GM06990 (cell line): ENCODE measurements at regions not wholly inside any gene's neighbourhood (a gene's known extent, or its start where the extent isn't known, plus 50 kb on each side); places are given as distances from the start of the nearest gene placed in this dataset.

Source experiments
- DNase-seq: peaks from one replicate; pipeline ENCODE4 v3.0.0-alpha.2; 2011; ENCODE audit not compliant: insufficient read length; ENCODE audit errors: extremely low read depth
- H3K27me3 ChIP-seq: replicated peaks from 2 replicates; pipeline ENCODE4 v1.6.0; 2011; ENCODE audit warnings: low read length; ENCODE audit not compliant: control insufficient read depth, insufficient read depth
- H3K36me3 ChIP-seq: 2 replicates; pipeline ENCODE4 v1.5.1; 2011; ENCODE audit warnings: low read length; ENCODE audit not compliant: control insufficient read depth, insufficient read depth
- H3K4me3 ChIP-seq: replicated peaks from 2 replicates; pipeline ENCODE4 v1.5.1; 2011; ENCODE audit warnings: low read depth, mild to moderate bottlenecking, control low read depth, low read length
- CTCF ChIP-seq: IDR thresholded peaks from 2 replicates; pipeline ENCODE4 v1.5.1; 2011; ENCODE audit warnings: low read length, control low read depth, mild to moderate bottlenecking, inconsistent platforms; ENCODE audit not compliant: insufficient read depth, poor library complexity, severe bottlenecking

DNA sequence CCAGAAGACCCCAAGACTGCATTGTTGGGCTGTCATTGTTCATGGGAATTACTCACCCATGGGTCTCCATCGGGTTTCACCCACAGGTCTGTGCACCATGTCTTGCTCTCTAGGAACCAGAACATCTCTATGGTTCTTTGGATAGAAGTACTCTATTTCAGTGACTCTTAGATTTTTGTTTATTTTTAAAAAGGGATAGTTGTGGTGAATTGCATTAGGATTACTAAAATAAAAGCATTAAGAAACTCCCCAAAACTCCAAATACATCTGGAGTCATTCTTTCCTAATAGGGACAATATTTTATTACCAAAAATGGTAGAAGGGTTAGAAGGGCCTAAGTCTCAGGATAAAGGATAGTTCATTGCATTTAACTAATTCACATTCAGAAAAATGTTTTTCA, 166.9 kb upstream of the TNFAIP3 start:
- H3K4me3 ChIP-seq: no peak overlapping the region
- no peak for DNase-seq
- no peak for TF ChIP-seq CTCF
- no peaks in the 10 kb centered on the region for H3K36me3 ChIP-seq
- no peaks in the 10 kb centered on the region for H3K27me3 ChIP-seq

DNA sequence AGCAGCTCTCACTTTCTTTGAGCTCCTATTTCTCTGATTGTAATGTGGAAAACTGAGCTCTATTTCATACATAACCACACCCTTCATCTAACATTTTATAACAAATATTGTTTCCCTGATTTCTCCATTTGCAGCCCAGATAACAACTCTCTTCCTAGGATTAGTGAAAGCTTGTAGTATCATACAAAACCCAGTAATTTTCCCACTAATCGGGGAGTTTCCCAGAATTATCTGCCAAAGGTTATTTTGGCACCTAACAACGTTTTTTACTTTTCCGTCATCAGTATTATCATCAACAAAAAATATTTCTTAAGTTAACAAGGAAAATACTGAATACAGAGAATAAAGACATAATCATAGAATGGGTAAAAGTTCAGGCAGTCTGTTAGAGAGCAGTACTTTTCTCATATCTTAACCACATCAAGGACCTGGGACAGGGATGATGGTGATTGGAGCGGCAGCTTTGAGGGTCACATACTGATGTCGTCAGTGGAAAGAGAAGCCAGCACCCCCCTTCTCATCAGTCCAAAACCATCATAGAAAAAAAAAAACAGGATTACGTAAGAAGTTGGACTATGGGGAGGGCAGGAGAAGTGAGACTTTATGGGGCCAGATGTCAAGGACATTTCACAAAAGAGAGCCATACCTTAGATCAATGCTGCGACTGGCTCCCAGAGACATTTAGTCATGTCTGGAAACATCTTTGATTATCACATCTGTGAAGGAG, 166.1 kb upstream of the TNFAIP3 start:
- H3K4me3 ChIP-seq: no peak overlapping the region
- DNase-seq: no peak
- no peaks in the 10 kb centered on the region for H3K27me3 ChIP-seq
- H3K36me3 ChIP-seq: no peaks in the 10 kb centered on the region
- TF ChIP-seq CTCF: no peak

GRCh38 chr6:137701942-137702341, 165.1 kb upstream of the TNFAIP3 start:
- H3K36me3 ChIP-seq: no peaks in the 10 kb centered on the region
- no peaks in the 10 kb centered on the region for H3K27me3 ChIP-seq
- no peak overlapping the region for H3K4me3 ChIP-seq
- no peak for TF ChIP-seq CTCF
- no peak for DNase-seq

DNA sequence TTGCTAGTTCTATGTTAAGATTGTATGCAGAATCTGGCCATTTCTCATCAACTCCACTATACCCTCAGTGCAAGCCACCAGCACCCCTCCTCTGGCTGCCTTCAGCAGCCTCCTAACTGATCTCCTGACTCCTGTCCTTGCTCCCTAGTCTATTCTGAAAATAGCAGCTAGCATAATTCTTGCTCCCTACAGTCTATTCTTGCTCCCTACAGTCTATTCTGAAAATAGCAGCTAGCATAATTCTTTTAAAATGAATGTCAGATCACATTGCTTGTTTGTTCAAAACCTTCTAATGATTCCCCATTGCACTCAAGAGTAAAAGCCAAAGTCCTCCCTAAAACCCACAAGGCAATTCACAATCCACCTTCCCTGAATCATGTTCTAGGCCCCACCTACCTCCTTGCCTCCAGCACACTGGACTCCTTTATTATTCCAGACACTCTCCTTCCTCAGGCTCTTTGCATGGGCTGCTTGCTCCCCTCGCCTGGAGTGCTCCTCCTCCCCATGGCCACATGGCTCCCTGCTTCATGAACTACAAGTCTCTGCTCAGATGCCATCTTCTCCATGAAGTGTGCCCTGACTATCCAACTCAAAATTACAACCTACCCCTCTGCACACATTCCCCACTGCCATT, 164.2 kb upstream of the TNFAIP3 start:
- H3K4me3 ChIP-seq: no peak overlapping the region
- no peaks in the 10 kb centered on the region for H3K27me3 ChIP-seq
- H3K36me3 ChIP-seq: no peaks in the 10 kb centered on the region
- no peak for TF ChIP-seq CTCF
- DNase-seq: no peak

GRCh38 chr6:137704802-137705159, 162.3 kb upstream of the TNFAIP3 start:
- Histone ChIP-seq H3K4me3 (no peak overlapping the region), H3K36me3 (no peaks in the 10 kb centered on the region), H3K27me3 (no peaks in the 10 kb centered on the region)
- TF ChIP-seq CTCF: no peak
- DNase-seq: no peak
